Fibroblast of skin of right biceps (primary cell): ENCODE measurements at regions not wholly inside any gene's neighbourhood (a gene's known extent, or its start where the extent isn't known, plus 50 kb on each side); places are given as distances from the start of the nearest gene placed in this dataset.
A peak's percentile ranks its signal among the peaks of the same experiment; 100 is the strongest.
"Not testable (repeated sequence)": the region's sequence is repeated elsewhere in the genome, so short reads cannot be mapped to it uniquely, and the experiment has no call there.

ENCODE experiments used
- DNase-seq: peaks from one replicate; pipeline ENCODE4 v3.0.0-alpha.2; 2013

DNA sequence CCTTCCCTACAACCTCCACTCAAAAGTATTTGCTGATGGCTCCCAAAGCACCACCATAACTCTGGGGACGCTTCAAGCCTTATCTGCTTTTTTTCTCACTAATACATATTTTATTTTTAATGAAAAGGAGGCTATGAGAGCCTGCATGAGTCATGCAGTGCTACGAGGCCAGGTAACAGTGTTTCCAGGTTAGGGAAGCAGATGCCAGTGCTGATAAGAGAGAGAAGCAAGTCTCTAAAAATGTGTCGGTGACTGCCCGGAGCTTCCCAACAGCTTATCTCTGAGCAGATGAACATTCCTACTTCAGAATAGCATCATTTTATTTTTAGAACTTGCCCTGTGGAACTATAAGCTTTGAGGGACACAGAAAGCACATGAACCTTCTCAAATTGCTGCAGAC lies 931.5 kb downstream of the CCSER2 start:
- DNase-seq: no peak

DNA sequence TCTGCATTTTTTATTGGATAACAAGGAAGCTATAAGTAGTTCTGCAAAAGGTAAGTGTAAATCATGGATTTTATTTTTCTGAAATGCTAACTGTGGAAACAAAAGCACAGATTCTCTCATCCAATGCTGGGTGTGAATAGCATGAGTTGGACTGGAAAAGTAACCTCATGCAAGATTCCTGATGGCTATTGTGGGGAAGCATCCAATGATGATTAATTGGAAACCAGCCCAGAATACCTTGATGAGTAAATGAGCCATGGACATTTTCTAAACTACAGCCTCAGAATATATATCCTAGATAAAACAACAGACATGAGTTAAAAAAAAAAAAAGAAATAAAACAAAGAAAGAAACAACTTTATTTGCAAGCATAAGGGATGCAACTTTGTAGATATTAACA lies 934.6 kb downstream of the CCSER2 start:
- no peak for DNase-seq

DNA sequence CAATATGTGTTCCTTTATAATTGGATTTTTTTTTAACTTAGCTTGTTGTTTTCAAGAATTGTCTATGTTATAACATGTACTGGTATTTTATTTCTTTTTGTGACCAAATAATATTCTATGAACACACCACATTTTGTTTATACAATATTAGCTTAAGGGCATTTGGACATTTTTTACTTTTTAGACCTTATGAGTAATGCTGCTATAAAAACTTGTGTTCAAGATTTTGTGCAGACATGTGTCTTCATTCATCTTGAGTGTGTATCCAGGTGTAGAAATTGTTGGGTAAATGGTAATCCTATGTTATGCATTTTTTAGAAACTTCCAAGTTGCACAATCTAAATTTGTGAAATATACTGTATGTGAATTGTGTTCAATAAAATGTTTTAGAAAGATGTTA lies 936.7 kb downstream of the CCSER2 start:
- no peak for DNase-seq

DNA sequence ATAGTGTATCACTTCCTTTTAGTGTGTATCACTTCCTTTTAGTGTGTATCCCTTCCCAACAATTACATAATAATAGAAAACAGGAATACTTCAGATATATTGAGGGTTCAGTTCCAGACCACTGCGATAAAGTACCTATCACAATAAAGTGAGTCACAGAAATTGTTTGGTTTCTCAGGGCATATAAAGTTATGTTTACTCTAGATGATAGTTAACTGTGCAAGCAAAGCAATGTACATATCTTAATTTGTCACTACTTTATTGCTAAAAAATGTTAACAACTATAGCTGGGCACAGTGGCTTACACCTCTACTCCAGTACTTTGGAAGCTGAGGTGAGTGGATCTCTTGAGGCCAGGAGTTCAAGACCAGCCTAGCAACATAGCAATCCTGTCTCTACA lies 938.4 kb downstream of the CCSER2 start:
- no peak for DNase-seq

DNA sequence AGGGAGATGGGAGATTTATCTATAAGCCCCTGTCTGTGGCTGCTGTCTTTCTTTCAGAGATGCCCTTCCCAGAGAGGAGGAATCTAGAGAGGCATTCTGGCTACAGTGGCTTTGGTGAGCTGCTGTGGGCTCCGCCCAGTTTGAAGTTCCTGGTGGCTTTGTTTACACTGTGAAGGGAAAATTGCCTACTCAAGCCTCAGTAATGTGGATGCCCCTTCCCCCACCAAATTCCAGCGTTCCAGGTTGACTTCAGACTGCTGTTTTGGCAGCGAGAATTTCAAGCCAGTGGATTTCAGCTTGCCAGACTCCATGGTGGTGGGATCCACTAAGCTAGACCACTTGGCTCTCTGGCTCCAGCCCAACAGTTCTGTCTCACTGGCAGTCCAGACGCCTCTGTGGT lies 951.6 kb downstream of the CCSER2 start:
- no peak for DNase-seq

DNA sequence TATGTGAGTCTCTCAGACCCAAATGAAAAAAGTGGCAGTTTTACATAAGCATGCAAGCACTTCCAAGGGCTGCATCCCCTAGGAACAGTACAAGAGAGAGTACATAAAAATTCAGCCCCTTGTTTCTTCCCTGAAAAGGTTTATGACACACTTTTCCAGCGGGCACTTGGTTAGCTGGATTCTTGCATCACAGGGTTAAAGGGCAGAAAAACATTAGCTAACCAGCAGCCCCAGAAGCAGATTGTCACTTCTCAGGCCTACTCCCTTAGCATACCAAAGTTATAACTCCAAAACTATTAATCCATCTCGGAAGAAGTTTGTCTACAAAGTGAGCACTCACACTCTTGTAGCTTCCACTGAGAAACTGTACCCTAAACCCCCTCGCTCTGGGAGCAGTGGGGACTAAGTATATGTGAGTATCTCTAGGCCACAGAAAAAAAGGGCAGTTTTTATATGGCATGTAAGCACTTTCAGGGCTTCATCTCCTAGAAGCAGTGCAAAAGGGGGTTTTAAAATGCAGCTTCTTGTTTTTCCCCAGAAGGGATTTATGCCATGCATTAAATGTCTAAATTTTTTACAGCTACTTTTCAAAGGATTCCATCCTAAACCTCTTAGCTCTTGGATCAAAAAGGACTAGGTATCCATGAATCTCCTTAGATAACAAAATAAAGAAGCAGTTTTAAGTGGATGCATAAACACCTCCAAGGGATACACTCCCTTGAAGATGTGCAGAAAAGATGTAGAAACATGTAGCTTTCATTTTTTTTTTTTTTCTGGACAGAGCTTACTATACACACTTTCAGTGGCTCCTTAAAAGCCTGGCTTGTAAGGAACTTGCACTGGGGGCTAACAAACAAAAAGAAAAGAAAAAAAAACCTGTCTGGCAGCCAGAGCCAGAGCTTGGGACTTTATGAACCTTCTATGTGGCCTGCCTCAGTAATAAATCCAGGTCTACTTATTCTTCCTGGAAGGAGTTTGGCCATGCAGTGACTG lies 956.7 kb downstream of the CCSER2 start:
- no peak for DNase-seq

DNA sequence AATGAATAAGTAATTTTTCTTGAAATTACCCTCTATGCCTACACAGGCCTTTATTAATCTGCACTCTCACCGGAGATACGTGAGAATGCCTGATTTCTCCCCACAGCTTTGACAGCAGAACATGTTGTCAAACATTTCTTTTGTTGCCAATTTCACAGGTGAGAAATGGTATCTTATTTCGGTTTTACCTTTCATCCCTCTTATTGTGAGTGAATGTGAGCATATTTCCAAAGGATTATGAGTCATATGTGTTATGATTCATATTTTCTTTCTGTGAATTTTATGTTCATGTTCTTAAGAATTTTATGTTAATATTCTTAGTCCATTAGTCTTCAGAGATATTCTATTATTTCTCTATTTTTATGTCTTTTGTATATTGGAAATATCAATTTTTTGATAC lies 965.1 kb downstream of the CCSER2 start:
- no peak for DNase-seq

DNA sequence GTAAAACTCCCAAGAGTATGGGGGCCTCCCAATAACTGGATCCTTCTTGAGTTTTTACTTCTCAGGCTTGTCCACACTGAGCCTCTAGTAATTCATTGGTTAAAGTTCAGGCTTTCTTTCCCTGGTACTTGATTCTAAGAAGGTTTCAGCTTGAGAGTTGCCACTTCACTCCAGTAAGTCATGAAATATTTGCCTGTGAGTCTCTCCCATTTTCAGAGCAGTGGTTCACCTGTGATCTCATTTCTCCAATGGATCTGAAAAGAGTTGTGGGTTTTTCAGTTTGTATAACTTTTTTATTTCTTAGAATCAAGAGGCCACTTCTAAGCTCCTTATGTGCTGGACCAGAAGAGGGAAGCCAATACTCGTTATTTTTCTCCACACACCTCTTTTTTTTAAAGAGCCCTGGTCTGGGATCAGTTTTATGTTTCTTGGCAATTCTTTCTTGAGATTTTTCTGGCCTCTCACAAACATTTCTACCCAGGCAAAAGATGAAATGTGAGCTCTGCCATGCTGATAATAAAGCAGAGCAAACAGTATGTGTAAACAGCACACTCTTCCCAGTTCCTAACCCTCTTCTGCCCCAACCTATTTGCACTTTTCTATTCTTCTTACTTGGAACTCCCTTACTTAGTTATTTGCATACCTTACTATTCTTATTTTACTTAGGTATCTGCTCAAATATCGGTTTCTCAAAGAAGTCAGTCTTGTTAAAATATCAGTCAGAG lies 983.4 kb downstream of the CCSER2 start:
- DNase-seq: no peak

DNA sequence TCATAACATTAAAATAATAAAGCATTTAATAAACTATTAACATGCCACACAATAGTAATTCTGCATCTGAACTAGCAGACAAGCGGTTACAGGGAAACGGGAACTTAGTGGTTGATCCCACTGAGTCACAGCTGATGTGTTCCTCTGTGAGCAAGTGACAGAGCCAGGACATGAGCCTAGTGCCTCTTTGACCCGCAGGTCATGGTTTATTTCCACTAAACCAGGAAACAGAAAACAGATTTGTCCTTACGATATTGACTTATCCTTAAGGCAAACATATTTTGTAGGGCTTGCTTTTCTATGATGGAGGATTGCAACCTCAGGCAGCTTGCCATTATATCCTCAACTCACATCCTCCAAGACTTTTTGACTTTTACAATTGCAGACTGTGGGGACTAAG lies 987.3 kb downstream of the CCSER2 start:
- DNase-seq: no peak

DNA sequence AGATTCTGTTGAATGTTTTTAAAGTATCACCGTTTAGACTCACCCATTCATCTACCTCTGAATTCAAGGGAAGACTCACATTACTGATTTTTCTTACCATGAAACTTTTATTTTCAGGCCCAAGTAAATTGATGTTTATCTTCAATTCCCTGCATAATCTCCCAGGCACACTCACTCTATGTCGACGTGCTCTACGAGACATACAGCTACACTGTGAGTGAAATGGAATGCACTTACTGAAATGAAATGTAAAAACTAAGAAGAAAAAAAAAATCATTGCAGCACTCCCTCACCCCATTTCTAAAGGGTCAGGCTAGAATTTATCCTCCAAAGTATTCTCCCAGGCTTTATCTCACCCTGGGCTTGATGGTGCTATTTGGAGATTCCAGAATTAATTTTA lies 987.9 kb downstream of the CCSER2 start:
- DNase-seq: no peak

DNA sequence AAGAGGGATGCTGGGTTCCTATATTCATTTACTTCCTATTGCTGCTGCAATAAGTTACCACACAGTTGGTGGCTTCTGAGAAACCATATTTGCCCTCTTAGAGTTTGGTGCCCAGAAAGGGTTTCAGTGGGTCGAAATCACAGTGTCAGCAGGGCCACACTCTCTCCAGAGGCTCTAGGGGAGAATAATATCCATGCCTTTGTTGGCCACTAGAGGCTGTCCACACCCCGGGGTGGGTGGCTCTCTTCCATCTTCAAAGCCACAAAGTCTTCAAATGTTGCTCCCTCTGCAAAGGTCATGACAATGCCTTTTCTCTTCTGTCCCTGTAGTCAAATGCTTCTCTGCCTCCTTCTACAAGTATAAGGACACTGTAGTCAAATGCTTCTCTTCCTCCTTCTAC lies 989.4 kb downstream of the CCSER2 start:
- no peak for DNase-seq

DNA sequence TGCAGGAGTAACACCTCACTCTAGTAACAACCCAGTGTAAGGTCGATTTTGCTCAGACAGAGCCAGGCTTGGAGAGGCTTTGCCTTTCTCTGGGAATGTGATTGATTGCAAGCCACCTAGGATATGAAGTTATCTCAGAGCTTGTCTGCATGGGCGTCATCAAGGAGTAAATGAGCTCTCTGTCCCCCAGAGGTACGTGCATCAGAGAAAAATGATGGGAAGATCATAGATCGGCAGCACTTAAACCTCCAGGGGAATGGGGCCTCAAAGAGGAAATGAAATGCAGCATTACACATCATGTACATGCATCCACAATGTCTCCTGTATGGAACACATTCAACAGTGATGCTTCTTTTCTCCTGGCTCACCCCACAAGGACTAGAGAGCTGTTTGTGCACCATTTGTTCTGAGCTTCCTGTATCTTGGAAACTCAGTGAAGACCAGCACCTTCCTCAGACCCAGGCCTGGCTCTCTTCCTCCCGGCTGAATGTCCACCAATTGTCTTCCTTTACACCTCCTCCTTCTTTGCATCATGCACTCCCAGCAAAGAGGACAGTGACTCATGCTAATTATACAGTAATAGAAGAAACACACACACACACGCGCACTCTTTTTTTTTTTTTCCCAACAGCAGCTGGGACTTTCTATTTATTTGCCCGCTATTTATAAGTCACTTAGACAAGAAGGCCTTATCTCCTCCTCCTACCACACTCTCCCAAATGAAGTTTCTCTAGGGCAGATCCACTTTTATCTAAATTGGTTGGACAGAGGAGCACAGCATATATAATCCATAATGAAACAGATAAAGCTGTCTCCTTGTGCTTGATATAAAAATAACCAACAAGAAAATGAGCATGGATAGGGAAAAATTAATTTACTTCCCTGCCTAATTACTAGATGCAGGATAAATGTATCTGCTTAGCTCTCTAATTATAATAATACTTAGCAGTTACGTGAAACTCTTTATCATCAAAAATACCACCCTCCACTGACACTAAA lies 990.7 kb downstream of the CCSER2 start:
- peak; percentile 24 for DNase-seq

DNA sequence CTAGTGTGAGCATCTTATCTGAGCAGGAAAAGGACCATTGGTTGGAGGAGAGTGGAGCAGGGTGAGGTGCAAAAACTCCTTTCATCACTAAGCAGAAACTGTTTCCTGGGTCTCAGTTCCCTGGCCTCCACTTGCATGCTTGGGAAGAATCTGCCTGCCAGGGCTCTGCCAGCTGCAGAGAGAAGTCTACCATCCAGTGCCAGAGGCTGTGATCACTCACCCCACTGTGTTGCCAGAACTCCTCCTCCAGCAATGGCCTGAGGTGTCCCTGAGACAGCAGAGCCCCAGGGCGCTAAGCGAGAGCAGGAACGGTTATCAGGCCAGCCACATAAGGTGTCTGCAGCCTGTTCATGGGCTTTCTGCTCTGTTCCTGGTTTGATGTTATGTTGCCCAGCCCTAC lies 991.4 kb downstream of the CCSER2 start:
- DNase-seq: no peak

DNA sequence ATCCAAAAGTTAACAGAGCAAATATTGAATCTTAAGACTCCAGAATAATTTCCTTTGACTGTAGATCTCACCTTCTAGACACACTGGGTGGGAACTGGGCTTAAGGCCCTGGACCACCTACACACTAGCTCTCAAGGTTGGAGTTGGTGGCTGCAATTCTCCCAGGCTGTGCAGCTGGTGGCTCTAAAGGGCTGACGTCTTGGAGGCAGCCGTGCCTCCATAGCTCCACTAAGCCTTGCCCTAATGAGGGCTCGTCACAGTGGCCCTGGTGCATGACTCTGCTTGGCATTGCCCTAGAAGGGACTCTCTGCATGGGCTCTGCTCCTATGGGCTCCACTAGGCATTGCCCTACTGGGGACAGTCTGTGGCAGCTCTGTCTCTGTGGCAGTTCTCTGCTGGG lies 1005.2 kb downstream of the CCSER2 start:
- DNase-seq: no peak

DNA sequence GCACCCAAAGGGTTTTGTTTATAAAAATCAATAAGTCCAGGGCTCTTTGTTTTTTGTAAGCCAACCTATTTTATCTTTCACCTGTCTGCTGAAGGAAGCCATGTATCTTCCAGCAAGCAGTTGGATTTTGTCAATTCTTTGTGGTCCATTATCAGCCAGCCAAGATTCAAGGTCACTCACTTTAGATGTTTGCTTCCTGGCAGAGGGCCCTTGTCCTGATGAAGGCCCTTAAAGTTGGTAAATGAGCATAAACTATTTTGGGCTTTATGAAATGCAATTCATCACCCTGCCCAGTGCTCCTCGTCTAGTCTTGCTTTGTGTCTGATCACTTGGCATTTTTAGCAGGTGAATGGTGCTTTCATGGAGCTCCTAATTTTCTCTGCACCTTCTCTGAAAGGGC lies 1004.2 kb downstream of the GRID1 start:
- DNase-seq: no peak

DNA sequence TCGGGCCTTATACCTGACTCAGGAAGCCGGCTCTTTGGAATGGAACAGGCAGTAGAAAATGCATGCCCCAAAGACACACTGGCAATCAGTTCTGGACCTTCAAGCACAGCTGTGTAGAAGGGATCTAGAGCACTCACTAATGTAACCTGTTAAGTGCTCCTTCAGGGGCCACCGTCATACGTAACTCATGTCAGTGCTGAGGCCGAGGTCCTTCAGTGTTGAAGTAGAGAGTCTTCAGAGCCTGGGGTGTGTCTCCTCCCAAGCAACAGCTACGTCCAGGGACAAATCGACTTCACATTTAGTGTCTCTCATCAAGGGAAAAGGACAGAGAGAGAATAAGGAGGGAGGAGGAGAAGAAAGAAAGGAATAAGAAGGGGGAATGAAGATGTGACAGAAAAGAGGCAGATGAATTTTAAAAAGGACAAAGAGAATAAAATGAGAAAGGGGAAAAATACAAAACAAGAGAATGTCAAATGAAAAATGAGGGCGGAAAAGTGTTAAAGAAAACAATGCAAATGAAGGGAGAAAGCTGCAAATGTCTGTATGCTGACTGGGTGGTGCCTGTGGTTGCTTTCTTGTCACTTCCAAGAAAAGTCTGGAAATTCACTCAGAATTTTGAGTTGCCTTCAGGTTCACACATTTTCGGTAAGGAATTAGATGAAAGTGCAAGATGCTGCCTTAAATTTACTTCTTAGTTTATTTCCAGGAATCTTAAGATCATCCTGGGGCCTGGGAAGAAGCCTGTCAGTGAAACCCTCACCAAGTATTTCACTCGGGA lies 989.4 kb downstream of the GRID1 start:
- no peak for DNase-seq

DNA sequence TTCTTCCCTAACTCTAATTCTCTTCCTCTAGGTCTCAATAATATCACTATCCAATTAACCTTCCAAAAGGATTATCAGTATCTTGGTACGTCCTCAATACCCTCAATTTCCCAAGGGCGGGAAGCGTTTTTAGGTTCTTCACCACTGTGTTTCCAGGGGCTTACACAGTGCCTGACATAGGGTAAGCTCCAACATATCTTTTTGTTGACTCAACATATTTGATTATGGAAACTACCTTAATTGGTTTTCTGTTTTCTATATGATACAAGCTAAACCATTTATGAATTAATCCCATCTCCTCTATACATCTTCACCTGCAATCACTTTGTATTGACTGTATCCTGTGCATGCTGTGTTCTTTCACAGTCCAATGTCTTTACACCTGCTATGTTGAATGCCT lies 987.3 kb downstream of the GRID1 start:
- DNase-seq: no peak

DNA sequence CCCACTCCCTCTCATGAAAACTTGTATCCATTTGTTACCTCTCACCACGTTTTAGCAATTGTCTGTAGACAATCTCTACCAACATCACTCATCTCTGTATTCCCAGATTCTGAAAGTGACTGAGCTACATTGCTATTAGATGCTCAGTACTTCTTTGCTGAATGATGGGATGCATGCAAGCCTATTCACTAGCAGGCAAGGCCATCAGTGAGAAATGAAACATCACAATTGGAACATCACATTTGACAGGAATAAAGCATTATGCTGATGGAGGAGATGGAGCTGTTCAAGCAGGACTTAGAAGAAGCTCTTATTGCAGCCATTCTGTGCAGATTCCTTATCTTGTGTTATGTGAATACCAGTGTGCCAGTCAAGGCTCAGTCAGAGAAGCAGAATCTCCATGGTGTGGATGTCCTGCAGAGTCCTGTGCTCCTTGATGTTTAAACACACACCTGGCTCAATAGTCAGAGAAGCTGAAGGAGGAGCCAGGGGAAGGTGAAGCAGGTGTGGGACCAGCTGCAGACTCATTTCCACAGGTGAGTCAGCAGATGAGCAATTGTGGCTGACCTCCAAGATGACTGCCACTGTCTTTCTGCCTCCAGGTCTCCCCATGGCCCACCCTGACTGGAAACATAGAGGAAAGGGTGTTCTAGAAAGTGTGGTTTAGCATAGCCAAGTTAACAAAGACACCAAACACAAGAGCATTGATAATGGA lies 965.5 kb downstream of the GRID1 start:
- DNase-seq: no peak

DNA sequence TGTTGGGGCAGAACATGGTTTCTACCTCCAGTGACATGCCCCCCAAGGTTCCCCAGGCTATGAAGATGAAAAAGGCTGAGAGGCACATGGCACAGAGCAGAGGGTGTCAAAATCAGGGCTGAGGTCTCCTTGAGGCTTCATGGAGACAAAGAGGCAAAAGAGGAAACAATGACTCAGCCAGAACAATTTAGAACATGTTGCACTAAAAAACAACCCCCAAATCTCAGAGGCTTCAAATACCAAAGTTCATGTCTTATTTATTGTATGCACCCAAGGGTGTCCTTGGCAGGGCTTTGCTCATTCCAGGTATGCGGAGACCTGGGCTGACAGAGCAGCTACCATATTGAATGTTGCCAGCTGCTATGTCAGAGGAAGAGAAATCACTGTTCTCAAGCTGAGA lies 964.1 kb downstream of the GRID1 start:
- DNase-seq: no peak

DNA sequence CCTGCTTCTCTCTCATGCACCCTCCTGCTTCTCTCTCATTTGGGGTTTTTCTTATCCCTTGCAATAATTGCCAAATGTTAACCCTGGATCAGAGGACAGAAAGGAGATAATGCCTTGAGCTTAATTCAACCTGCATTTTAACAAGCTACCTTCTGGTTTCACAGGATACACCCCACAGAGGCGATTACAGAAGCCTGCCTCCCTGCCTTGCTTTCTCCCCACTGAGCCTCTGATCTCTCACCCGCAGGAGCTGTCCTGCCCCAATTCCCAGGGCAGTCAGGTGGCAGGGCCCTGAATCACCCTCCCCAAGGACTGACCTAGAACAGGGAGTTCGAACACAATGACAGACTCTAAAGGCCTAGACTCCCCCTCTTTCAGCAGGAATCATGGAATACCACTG lies 959.5 kb downstream of the GRID1 start:
- DNase-seq: no peak

DNA sequence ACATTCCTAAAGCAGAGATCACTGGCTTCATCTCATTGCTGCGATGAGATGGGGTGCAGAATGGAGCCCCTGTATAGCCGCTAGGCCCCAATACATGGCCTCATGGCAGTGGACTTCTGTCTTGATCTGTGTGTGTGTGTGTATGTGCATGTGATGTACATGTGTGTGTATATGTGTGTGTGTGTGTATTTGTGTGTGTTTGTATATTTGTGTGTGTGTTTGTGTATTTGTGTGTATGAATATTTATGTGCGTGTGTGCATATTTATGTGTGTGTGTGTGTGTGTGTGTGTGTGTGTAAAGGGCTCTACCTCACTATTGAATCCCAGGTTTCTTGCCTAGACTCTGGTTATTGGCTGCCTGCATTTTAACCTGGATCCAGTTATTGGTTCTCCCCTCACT lies 958.2 kb downstream of the GRID1 start:
- DNase-seq: no peak

DNA sequence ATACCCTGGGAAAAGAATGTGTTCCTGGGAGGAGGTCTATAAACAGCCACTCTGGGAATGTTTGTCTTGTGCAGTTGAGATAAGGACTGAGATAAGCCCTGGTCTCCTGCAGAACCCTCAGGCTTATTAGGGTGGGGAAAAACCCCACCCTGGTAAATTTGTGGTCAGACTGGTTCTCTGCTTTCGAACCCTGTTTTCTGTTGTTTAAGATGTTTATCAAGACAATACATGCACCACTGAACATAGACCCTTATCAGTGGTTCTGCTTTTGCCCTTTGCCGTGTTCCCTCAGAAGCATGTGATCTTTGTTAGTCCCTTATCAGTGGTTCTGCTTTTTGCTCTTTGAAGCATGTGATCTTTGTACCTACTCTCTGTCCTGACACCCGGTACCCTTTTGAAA lies 956.0 kb downstream of the GRID1 start:
- not testable (repeated sequence) for DNase-seq
